Heart right ventricle (tissue), 16 donors: ENCODE measurements at regions not wholly inside any gene's neighbourhood (a gene's known extent, or its start where the extent isn't known, plus 50 kb on each side); places are given as distances from the start of the nearest gene placed in this dataset.

Source experiments
- ATAC-seq, 8 donors: fragments of 200-7000 bp; cut with Tn5 transposase; one replicate each; pipeline ENCODE4 v1.9.1; 2020; ENCODE audit warnings: mild to moderate bottlenecking in 8 of 8, moderate library complexity in 8 of 8, moderate number of reproducible peaks in 1 of 8
- DNase-seq, 2 donors: peaks; one replicate each; pipeline ENCODE4 v3.0.0-alpha.2; 2020
- H3K27ac ChIP-seq, 10 donors: fragments of 200-600 bp; sonication (generic) in 2 of 10; one replicate each; pipeline versions ENCODE4 v1.5.0 to v1.8.0; 2020 to 2022; ENCODE audit warnings: mild to moderate bottlenecking in 3 of 10
- H3K27me3 ChIP-seq, 7 donors: fragments of 200-600 bp; one replicate each; pipeline ENCODE4 v1.8.0; 2021 to 2022; ENCODE audit warnings: mild to moderate bottlenecking in 2 of 7
- H3K36me3 ChIP-seq, 9 donors: fragments of 200-600 bp; sonication (generic) in 1 of 9; one replicate each; pipeline versions ENCODE4 v1.5.0 to v1.8.0; 2020 to 2022; ENCODE audit warnings: mild to moderate bottlenecking in 2 of 9
- H3K4me1 ChIP-seq, 9 donors: fragments of 200-600 bp; sonication (generic) in 1 of 9; one replicate each; pipeline versions ENCODE4 v1.5.0 to v1.8.0; 2020 to 2022; ENCODE audit warnings: mild to moderate bottlenecking in 4 of 9
- H3K4me3 ChIP-seq, 10 donors: fragments of 200-600 bp; sonication (generic) in 2 of 10; one replicate each; pipeline versions ENCODE4 v1.5.0 to v1.8.0; 2020 to 2022; ENCODE audit warnings: mild to moderate bottlenecking in 7 of 10, moderate library complexity in 2 of 10
- H3K9me3 ChIP-seq, 11 donors: fragments of 200-600 bp in 10 of 11; sonication (generic) in 2 of 11; one replicate each; pipeline versions ENCODE4 v1.5.0 to v1.8.0; 2013 to 2022; ENCODE audit warnings: mild to moderate bottlenecking in 2 of 11, control low read depth in 1 of 11, moderate library complexity in 1 of 11
- CTCF ChIP-seq, 9 donors: fragments of 200-600 bp; sonication (generic) in 2 of 9; IDR thresholded peaks; one replicate each; pipeline versions ENCODE4 v1.5.0 to v1.8.0; 2021 to 2022; ENCODE audit warnings: antibody characterized with exemption in 9 of 9, mild to moderate bottlenecking in 5 of 9, moderate library complexity in 1 of 9
- WGBS, 2 donors: extraction: QIAGEN DNeasy Blood & Tissue Kit; methylation state at CpG; one replicate each; pipeline ENCODE4 v1.1.7; 2013; ENCODE audit warnings: inconsistent platforms in 1 of 2; 5-methylcytosine and 5-hydroxymethylcytosine counted together
- intact Hi-C, 10 donors: fragments of 100-400 bp; cut with DNase I; formaldehyde crosslinking; loops; one replicate each; pipeline versions ENCODE4 v1.11.1 to v1.14.2; 2022
- donor health status: Arrhythmogenic right ventricular cardiomyopathy.
- donor health status: ischemic (EF 13 %, LVEDD 7.1; RV severe dilation, severe dysfunction).
- donor health status: healthy with polysubstance abuse.
- donor health status: DM: no; HTN: yes; CAD: no.
- donor health status: DM: no; HTN: no; CAD: no.
- donor health status: ischemic (EF 25% LVEDD 6.9; RV normal size, moderate dysfunction).
- donor health status: ischemic (EF 25% LVEDD 5.7; RV mildly dilated, moderate dysfunction).
- donor health status: healthy.
- donor health status: DM: yes; HTN: yes; CAD: no.
- donor health status: Ischemic cardiomyopathy.
- donor health status: ischemic (EF 35%, LVEDD 5.7; RV mildly dilated, moderate dysfunction).
- donor health status: nonischemic (EF 11% LVEDD 7.7; RV severe dilation, severe dysfunction).
- donor health status: DM: yes; HTN: yes; CAD: no.
- donor health status: PGD.
- donor health status: ischemic (EF 29% LVEDD 5.4; RV normal size, mild dysfunction).
- donor health status: nonischemic (EF 23%, LVEDD 6.1; RV moderate dilation, normal function).

- no peak overlapping the region for H3K4me3 ChIP-seq
- no peaks in the 10 kb centered on the region for H3K4me1 ChIP-seq
- ATAC-seq, result no peak
- no peak overlapping the region for H3K27ac ChIP-seq
- intact Hi-C loops, result no loop called here
- H3K27me3 ChIP-seq, result no peaks in the 10 kb centered on the region
- 30 to 59% methylated on average over 2 of the region's 2 CpGs for WGBS, 2 donors
- TF ChIP-seq CTCF (IDR thresholded peaks at IDR 0.05), result no peak
- DNase-seq, result no peak
- peaks cover 0 to 12% (median 0%) of the 10 kb centered on the region in 11 donors for H3K9me3 ChIP-seq
- no peaks in the 10 kb centered on the region for H3K36me3 ChIP-seq
Observed at GRCh38 chr4:19700992-19701391, 550.7 kb upstream of the SLIT2 start.

GRCh38 chr4:19698961-19699360, 552.7 kb upstream of the SLIT2 start:
- intact Hi-C loops, result no loop called here
- H3K9me3 ChIP-seq, result peaks cover 0 to 12% (median 0%) of the 10 kb centered on the region in 11 donors
- WGBS, 2 donors, result 63 to 70% methylated on average over 1 of the region's 1 CpG

GRCh38 chr4:19694812-19695211, 556.9 kb upstream of the SLIT2 start:
- H3K27me3 ChIP-seq, result no peaks in the 10 kb centered on the region
- DNase-seq, result peak in 1 of 2 donors; percentile 7
- H3K9me3 ChIP-seq, result peaks cover 0 to 12% (median 0%) of the 10 kb centered on the region in 11 donors
- 37 to 55% methylated on average over 4 of the region's 4 CpGs for WGBS, 2 donors
- intact Hi-C loops, result no loop called here
- H3K36me3 ChIP-seq, result no peaks in the 10 kb centered on the region
- H3K4me3 ChIP-seq, result no peak overlapping the region
- peaks cover 0 to 20% (median 5%) of the 10 kb centered on the region in 9 donors for H3K4me1 ChIP-seq
- no peak for TF ChIP-seq CTCF (IDR thresholded peaks at IDR 0.05)
- peak overlapping the region in 6 of 10 donors; percentile 32 to 71 (median 47) for H3K27ac ChIP-seq
- ATAC-seq, result peak in 6 of 8 donors; percentile 41 to 75 (median 68)

More at GRCh38 chr4:19698961-19699360, 552.7 kb upstream of the SLIT2 start:
- peaks cover 0 to 15% (median 0%) of the 10 kb centered on the region in 9 donors for H3K4me1 ChIP-seq
- no peaks in the 10 kb centered on the region for H3K27me3 ChIP-seq
- DNase-seq (no peak), ATAC-seq (no peak)
- no peak overlapping the region for H3K27ac ChIP-seq
- H3K4me3 ChIP-seq, result no peak overlapping the region
- TF ChIP-seq CTCF (IDR thresholded peaks at IDR 0.05), result no peak
- H3K36me3 ChIP-seq, result no peaks in the 10 kb centered on the region

- intact Hi-C loops, result no loop called here
- Histone ChIP-seq H3K27ac (peak overlapping the region in 7 of 10 donors; percentile 25 to 71 (median 44)), H3K4me3 (no peak overlapping the region), H3K4me1 (peaks cover 0 to 20% (median 5%) of the 10 kb centered on the region in 9 donors), H3K36me3 (no peaks in the 10 kb centered on the region), H3K27me3 (no peaks in the 10 kb centered on the region), H3K9me3 (peaks cover 0 to 12% (median 0%) of the 10 kb centered on the region in 11 donors)
- no peak for TF ChIP-seq CTCF (IDR thresholded peaks at IDR 0.05)
- DNase-seq (peak in 1 of 2 donors; percentile 29), ATAC-seq (peak in 7 of 8 donors; percentile 41 to 87 (median 77))
- WGBS, 2 donors, result 31 to 37% methylated on average over 5 of the region's 5 CpGs
Observed at GRCh38 chr4:19693936-19694570, 557.7 kb upstream of the SLIT2 start.
